ENCODE measurements at regions not wholly inside any gene's neighbourhood (a gene's known extent, or its start where the extent isn't known, plus 50 kb on each side); places are given as distances from the start of the nearest gene placed in this dataset.

DNA sequence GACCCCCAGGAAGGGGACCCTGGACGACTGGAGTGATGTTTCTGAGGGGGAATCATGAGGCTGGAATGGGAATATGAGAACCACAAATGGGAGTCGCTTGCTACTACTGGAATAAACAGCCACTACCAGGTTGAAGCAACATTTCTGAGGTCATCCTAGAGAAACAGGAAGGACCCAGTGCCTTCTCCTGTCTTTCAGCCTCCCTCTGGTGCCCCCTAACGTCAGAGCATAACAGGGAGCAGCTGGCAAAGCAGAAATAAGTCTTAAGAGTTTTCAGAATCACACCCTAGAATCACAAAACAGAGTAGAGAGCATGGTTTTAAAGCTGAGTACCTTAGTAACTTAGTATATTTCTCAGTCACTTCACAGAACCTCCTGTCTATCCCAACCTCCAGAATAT is 347.8 kb upstream of the PITX2 start:
- peak overlapping the region; percentile 40; the same call in 1 of the 2 replicates for H2AFZ ChIP-seq (ENCODE audit: low read length)
- no peak overlapping the region for H3K4me3 ChIP-seq (ENCODE audit: low read length)
- H3K27me3 ChIP-seq (replicated peaks; ENCODE audit: insufficient read depth, low read length), result no peaks in the 10 kb centered on the region
- H4K20me1 ChIP-seq (ENCODE audit: insufficient read depth, low read length), result no peaks in the 10 kb centered on the region
- no peaks in the 10 kb centered on the region for H3K9me2 ChIP-seq (replicated peaks; ENCODE audit: insufficient read depth, low read length)
- no peaks in the 10 kb centered on the region for H3K36me3 ChIP-seq (replicated peaks; ENCODE audit: insufficient read depth, low read length)
- H3K79me2 ChIP-seq (ENCODE audit: low read length), result no peaks in the 10 kb centered on the region
- H3K9ac ChIP-seq (ENCODE audit: low read length), result no peak overlapping the region
- TF ChIP-seq EZH2phosphoT487 (IDR thresholded peaks at IDR 0.05; ENCODE audit: low read length), result no peak
- TF ChIP-seq, protein P1, sequence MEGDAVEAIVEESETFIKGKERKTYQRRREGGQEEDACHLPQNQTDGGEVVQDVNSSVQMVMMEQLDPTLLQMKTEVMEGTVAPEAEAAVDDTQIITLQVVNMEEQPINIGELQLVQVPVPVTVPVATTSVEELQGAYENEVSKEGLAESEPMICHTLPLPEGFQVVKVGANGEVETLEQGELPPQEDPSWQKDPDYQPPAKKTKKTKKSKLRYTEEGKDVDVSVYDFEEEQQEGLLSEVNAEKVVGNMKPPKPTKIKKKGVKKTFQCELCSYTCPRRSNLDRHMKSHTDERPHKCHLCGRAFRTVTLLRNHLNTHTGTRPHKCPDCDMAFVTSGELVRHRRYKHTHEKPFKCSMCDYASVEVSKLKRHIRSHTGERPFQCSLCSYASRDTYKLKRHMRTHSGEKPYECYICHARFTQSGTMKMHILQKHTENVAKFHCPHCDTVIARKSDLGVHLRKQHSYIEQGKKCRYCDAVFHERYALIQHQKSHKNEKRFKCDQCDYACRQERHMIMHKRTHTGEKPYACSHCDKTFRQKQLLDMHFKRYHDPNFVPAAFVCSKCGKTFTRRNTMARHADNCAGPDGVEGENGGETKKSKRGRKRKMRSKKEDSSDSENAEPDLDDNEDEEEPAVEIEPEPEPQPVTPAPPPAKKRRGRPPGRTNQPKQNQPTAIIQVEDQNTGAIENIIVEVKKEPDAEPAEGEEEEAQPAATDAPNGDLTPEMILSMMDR (IDR thresholded peaks at IDR 0.05; ENCODE audit: low read length), result peak; percentile 67
- no peaks in the 10 kb centered on the region for H3F3A ChIP-seq (ENCODE audit: insufficient read depth, low read length)
- no peaks in the 10 kb centered on the region for H3K9me3 ChIP-seq (replicated peaks; ENCODE audit: insufficient read depth, low read length)
- no peak overlapping the region for H3K27ac ChIP-seq (ENCODE audit: low read length)
- peak; percentile 48 for DNase-seq
- H3K4me1 ChIP-seq (ENCODE audit: low read length), result no peaks in the 10 kb centered on the region
- no peak overlapping the region for H3K4me2 ChIP-seq (ENCODE audit: low read depth, low read length)

DNA sequence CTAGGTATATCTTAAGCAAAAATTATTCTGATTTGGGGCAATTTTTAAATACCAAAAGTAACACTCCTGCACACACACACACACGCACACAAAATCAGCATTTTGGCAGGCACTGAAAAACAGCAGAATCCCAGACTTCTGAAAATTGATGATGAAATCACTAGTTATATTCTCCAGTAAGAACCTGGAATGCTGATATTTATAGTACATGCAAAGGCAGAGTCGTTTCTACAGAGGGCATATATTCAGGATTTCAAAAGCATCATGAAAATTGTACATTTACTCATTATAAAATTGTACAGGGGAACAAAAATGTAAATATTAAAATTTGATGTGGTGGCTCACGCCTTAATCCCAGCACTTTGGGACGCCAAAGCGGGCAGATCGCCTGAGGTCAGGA is 352.5 kb upstream of the PITX2 start:
- no peak for DNase-seq
- Histone ChIP-seq H3K27me3 (replicated peaks; ENCODE audit: insufficient read depth, low read length) (no peaks in the 10 kb centered on the region), H3K27ac (ENCODE audit: low read length) (no peak overlapping the region), H3K9me3 (replicated peaks; ENCODE audit: insufficient read depth, low read length) (no peaks in the 10 kb centered on the region), H3K9me2 (replicated peaks; ENCODE audit: insufficient read depth, low read length) (no peaks in the 10 kb centered on the region), H3K9ac (ENCODE audit: low read length) (no peak overlapping the region), H3K4me1 (ENCODE audit: low read length) (no peaks in the 10 kb centered on the region), H3K4me3 (ENCODE audit: low read length) (no peak overlapping the region), H3K79me2 (ENCODE audit: low read length) (no peaks in the 10 kb centered on the region), H4K20me1 (ENCODE audit: insufficient read depth, low read length) (no peaks in the 10 kb centered on the region), H3K4me2 (ENCODE audit: low read depth, low read length) (no peak overlapping the region), H3F3A (ENCODE audit: insufficient read depth, low read length) (no peaks in the 10 kb centered on the region), H2AFZ (ENCODE audit: low read length) (no peak overlapping the region), H3K36me3 (replicated peaks; ENCODE audit: insufficient read depth, low read length) (no peaks in the 10 kb centered on the region)
- TF ChIP-seq, protein P1 (IDR thresholded peaks at IDR 0.05; ENCODE audit: low read length), result no peak
- TF ChIP-seq EZH2 (optimal IDR thresholded peaks at IDR 0.05; ENCODE audit: low read depth, low read length) (no peak), EZH2phosphoT487 (IDR thresholded peaks at IDR 0.05; ENCODE audit: low read length) (no peak)

DNA sequence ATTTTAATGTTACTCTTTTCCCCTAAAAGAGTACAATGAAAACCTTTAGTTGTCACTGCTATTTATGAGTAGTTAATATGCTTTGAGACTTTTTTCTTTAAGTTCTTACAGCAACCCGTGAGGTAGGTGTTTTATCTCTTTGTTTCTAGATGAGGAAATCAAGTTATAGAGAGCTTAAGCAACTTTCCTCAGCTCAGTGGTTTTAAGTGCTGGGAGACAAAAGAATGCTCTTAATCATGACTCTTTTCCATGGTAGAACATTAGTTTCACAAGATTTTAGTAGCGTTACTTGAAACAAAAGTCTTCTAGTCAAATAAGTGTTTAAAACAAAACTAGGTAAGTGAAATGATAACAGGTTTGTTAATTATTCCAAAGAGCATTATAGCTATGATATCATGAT is 354.7 kb upstream of the PITX2 start:
- no peaks in the 10 kb centered on the region for H3K4me1 ChIP-seq (ENCODE audit: low read length)
- DNase-seq, result no peak
- no peaks in the 10 kb centered on the region for H3K79me2 ChIP-seq (ENCODE audit: low read length)
- H3K9me3 ChIP-seq (replicated peaks; ENCODE audit: insufficient read depth, low read length), result no peaks in the 10 kb centered on the region
- no peaks in the 10 kb centered on the region for H3K9me2 ChIP-seq (replicated peaks; ENCODE audit: insufficient read depth, low read length)
- no peak overlapping the region for H3K4me2 ChIP-seq (ENCODE audit: low read depth, low read length)
- H3K27ac ChIP-seq (ENCODE audit: low read length), result no peak overlapping the region
- no peaks in the 10 kb centered on the region for H3F3A ChIP-seq (ENCODE audit: insufficient read depth, low read length)
- TF ChIP-seq EZH2phosphoT487 (IDR thresholded peaks at IDR 0.05; ENCODE audit: low read length), result no peak
- no peak for TF ChIP-seq EZH2 (optimal IDR thresholded peaks at IDR 0.05; ENCODE audit: low read depth, low read length)
- TF ChIP-seq, protein P1 (IDR thresholded peaks at IDR 0.05; ENCODE audit: low read length), result no peak
- no peak overlapping the region for H2AFZ ChIP-seq (ENCODE audit: low read length)
- no peak overlapping the region for H3K4me3 ChIP-seq (ENCODE audit: low read length)
- no peak overlapping the region for H3K9ac ChIP-seq (ENCODE audit: low read length)
- no peaks in the 10 kb centered on the region for H3K36me3 ChIP-seq (replicated peaks; ENCODE audit: insufficient read depth, low read length)
- no peaks in the 10 kb centered on the region for H4K20me1 ChIP-seq (ENCODE audit: insufficient read depth, low read length)
- no peaks in the 10 kb centered on the region for H3K27me3 ChIP-seq (replicated peaks; ENCODE audit: insufficient read depth, low read length)

Measured in MM.1S (cell line).